ENCODE measurements at regions not wholly inside any gene's neighbourhood (a gene's known extent, or its start where the extent isn't known, plus 50 kb on each side); places are given as distances from the start of the nearest gene placed in this dataset.

- Mint-ChIP-seq H3K4me1 (no peaks in the 10 kb centered on the region), H3K27ac (no peak overlapping the region), H3K27me3 (ENCODE audit: low read depth in 3 of 3) (no peaks in the 10 kb centered on the region), H3K36me3 (no peaks in the 10 kb centered on the region), H3K9me3 (peaks cover 3 to 10% (median 5%) of the 10 kb centered on the region in 7 donors), H3K4me3 (no peak overlapping the region)
- no peaks in the 10 kb centered on the region for H3K9me3 ChIP-seq (replicated peaks in 1 of 2; ENCODE audit: control insufficient read depth in 1 of 2, insufficient read depth in 1 of 2, low read length in 2 of 2)
- H3K27ac ChIP-seq (ENCODE audit: low read depth in 1 of 2, low read length in 2 of 2) = no peak overlapping the region
- TF ChIP-seq, protein P1, sequence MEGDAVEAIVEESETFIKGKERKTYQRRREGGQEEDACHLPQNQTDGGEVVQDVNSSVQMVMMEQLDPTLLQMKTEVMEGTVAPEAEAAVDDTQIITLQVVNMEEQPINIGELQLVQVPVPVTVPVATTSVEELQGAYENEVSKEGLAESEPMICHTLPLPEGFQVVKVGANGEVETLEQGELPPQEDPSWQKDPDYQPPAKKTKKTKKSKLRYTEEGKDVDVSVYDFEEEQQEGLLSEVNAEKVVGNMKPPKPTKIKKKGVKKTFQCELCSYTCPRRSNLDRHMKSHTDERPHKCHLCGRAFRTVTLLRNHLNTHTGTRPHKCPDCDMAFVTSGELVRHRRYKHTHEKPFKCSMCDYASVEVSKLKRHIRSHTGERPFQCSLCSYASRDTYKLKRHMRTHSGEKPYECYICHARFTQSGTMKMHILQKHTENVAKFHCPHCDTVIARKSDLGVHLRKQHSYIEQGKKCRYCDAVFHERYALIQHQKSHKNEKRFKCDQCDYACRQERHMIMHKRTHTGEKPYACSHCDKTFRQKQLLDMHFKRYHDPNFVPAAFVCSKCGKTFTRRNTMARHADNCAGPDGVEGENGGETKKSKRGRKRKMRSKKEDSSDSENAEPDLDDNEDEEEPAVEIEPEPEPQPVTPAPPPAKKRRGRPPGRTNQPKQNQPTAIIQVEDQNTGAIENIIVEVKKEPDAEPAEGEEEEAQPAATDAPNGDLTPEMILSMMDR (IDR thresholded peaks at IDR 0.05) = no peak
- no peaks in the 10 kb centered on the region for H3K36me3 ChIP-seq (replicated peaks in 1 of 2; ENCODE audit: control insufficient read depth in 1 of 2, insufficient read depth in 2 of 2, low read length in 2 of 2)
- intact Hi-C loops (cut with micrococcal nuclease) = no loop called here
- DNase-seq = no peak
- H3K4me2 ChIP-seq (replicated peaks; ENCODE audit: extremely low read depth, low read length, poor library complexity, severe bottlenecking) = no peak overlapping the region
- WGBS (ENCODE audit: insufficient coverage) = no CpG with 5 or more reads among the region's 1 CpG
- H3K4me1 ChIP-seq (ENCODE audit: control insufficient read depth in 1 of 2, insufficient read depth in 2 of 2, low read length in 2 of 2) = no peaks in the 10 kb centered on the region
- H3K27me3 ChIP-seq (ENCODE audit: control insufficient read depth in 2 of 2, insufficient read depth in 2 of 2, low read length in 2 of 2) = no peaks in the 10 kb centered on the region
- no peak overlapping the region for H3K9ac ChIP-seq (ENCODE audit: insufficient read depth, low read length, poor library complexity, severe bottlenecking)
- H3K4me3 ChIP-seq (replicated peaks in 1 of 3; ENCODE audit: low read depth in 2 of 3, low read length in 3 of 3) = no peak overlapping the region
- H4K20me1 ChIP-seq (ENCODE audit: insufficient read depth, low read length) = no peaks in the 10 kb centered on the region
- H2AFZ ChIP-seq (ENCODE audit: insufficient read depth, low read depth, low read length, poor library complexity, severe bottlenecking) = no peak overlapping the region
- no peaks in the 10 kb centered on the region for H3K79me2 ChIP-seq (ENCODE audit: insufficient read depth, low read length)
Measured at GRCh38 chr18:27668158-27668557, 483.1 kb upstream of the CHST9 start.

- DNase-seq = no peak
- TF ChIP-seq, protein P1 (IDR thresholded peaks at IDR 0.05) = no peak
- Histone ChIP-seq H3K27ac (ENCODE audit: low read depth in 1 of 2, low read length in 2 of 2) (no peak overlapping the region), H3K36me3 (replicated peaks in 1 of 2; ENCODE audit: control insufficient read depth in 1 of 2, insufficient read depth in 2 of 2, low read length in 2 of 2) (no peaks in the 10 kb centered on the region), H3K9ac (ENCODE audit: insufficient read depth, low read length, poor library complexity, severe bottlenecking) (no peak overlapping the region), H2AFZ (ENCODE audit: insufficient read depth, low read depth, low read length, poor library complexity, severe bottlenecking) (no peak overlapping the region), H3K9me3 (replicated peaks in 1 of 2; ENCODE audit: control insufficient read depth in 1 of 2, insufficient read depth in 1 of 2, low read length in 2 of 2) (no peaks in the 10 kb centered on the region), H3K4me2 (replicated peaks; ENCODE audit: extremely low read depth, low read length, poor library complexity, severe bottlenecking) (no peak overlapping the region), H3K4me3 (replicated peaks in 1 of 3; ENCODE audit: low read depth in 2 of 3, low read length in 3 of 3) (no peak overlapping the region), H3K79me2 (ENCODE audit: insufficient read depth, low read length) (no peaks in the 10 kb centered on the region), H3K4me1 (ENCODE audit: control insufficient read depth in 1 of 2, insufficient read depth in 2 of 2, low read length in 2 of 2) (no peaks in the 10 kb centered on the region), H3K27me3 (ENCODE audit: control insufficient read depth in 2 of 2, insufficient read depth in 2 of 2, low read length in 2 of 2) (no peaks in the 10 kb centered on the region), H4K20me1 (ENCODE audit: insufficient read depth, low read length) (no peaks in the 10 kb centered on the region)
- intact Hi-C loops (cut with micrococcal nuclease) = no loop called here
- H3K36me3 Mint-ChIP-seq = no peaks in the 10 kb centered on the region
- H3K9me3 Mint-ChIP-seq = peaks cover 0 to 4% (median 0%) of the 10 kb centered on the region in 7 donors
- H3K4me3 Mint-ChIP-seq = no peak overlapping the region
- no peak overlapping the region for H3K27ac Mint-ChIP-seq
- no peaks in the 10 kb centered on the region for H3K4me1 Mint-ChIP-seq
- WGBS (ENCODE audit: insufficient coverage) = 73% methylated on average over 4 of the region's 6 CpGs
- no peaks in the 10 kb centered on the region for H3K27me3 Mint-ChIP-seq (ENCODE audit: low read depth in 3 of 3)
Measured at GRCh38 chr18:27667064-27667463, 482.0 kb upstream of the CHST9 start.
